ENCODE measurements at regions not wholly inside any gene's neighbourhood (a gene's known extent, or its start where the extent isn't known, plus 50 kb on each side); places are given as distances from the start of the nearest gene placed in this dataset.

DNA sequence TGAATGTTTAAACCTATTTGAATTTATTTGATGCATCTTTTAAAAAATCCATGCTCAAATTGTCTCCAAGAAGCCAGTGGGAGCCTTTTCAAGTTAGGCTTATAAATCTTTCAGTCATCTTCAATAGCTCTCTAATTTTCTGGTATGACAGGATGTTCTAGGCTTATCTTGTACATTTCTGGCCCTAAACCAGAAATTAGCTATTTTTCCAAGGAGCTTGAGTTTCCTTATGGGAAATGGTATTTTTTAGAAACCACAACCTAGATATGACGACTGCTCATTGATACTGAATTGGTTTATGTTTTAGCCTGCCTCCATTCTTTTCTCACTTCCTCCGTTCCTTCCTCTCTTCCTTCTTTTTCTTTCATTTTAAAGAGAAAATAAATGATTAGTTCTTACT, 172.3 kb downstream of the SPRY1 start:
- no peak overlapping the region for H3K27ac Mint-ChIP-seq
- Histone ChIP-seq H3K9ac (ENCODE audit: low read length) (no peak overlapping the region), H3K4me3 (ENCODE audit: control extremely low read depth in 1 of 5, extremely low read depth in 1 of 5, insufficient read depth in 1 of 5, low read depth in 2 of 5, low read length in 4 of 5) (no peak overlapping the region), H3K4me1 (ENCODE audit: control insufficient read depth in 2 of 2, insufficient read depth in 2 of 2, low read length in 2 of 2) (peaks cover 3 to 6% of the 10 kb centered on the region in 2 donors), H3K36me3 (replicated peaks in 1 of 2; ENCODE audit: control extremely low read depth in 1 of 2, control insufficient read depth in 1 of 2, extremely low read depth in 1 of 2, insufficient read depth in 2 of 2, low read length in 1 of 2) (no peaks in the 10 kb centered on the region), H3K4me2 (replicated peaks; ENCODE audit: low read depth, low read length, poor library complexity, severe bottlenecking) (no peak overlapping the region), H3K27ac (ENCODE audit: low read length in 2 of 2) (no peak overlapping the region), H2AFZ (ENCODE audit: insufficient read depth, low read depth, low read length, poor library complexity, severe bottlenecking) (no peak overlapping the region), H3K9me3 (ENCODE audit: control extremely low read depth in 1 of 3, control insufficient read depth in 2 of 3, insufficient read depth in 1 of 3, low read length in 2 of 3) (no peaks in the 10 kb centered on the region), H3K79me2 (ENCODE audit: control insufficient read depth, insufficient read depth, low read length) (no peaks in the 10 kb centered on the region), H4K20me1 (ENCODE audit: control insufficient read depth, insufficient read depth, low read length, poor library complexity, severe bottlenecking) (no peaks in the 10 kb centered on the region), H3K27me3 (replicated peaks in 1 of 4; ENCODE audit: control extremely low read depth in 1 of 4, control insufficient read depth in 3 of 4, insufficient read depth in 4 of 4, low read length in 3 of 4) (no peaks in the 10 kb centered on the region)
- WGBS (ENCODE audit: insufficient coverage) = no CpG with 5 or more reads among the region's 2 CpGs
- ATAC-seq (ENCODE audit: low read depth) = no peak
- DNase-seq = no peak
- POLR2A ChIA-PET = no interaction called here
- CTCF ChIA-PET = no interaction called here
- no peak for TF ChIP-seq EZH2 (IDR thresholded peaks at IDR 0.05; ENCODE audit: borderline replicate concordance, insufficient read depth, low read depth, low read length, poor library complexity, severe bottlenecking)
- TF ChIP-seq, protein P1, sequence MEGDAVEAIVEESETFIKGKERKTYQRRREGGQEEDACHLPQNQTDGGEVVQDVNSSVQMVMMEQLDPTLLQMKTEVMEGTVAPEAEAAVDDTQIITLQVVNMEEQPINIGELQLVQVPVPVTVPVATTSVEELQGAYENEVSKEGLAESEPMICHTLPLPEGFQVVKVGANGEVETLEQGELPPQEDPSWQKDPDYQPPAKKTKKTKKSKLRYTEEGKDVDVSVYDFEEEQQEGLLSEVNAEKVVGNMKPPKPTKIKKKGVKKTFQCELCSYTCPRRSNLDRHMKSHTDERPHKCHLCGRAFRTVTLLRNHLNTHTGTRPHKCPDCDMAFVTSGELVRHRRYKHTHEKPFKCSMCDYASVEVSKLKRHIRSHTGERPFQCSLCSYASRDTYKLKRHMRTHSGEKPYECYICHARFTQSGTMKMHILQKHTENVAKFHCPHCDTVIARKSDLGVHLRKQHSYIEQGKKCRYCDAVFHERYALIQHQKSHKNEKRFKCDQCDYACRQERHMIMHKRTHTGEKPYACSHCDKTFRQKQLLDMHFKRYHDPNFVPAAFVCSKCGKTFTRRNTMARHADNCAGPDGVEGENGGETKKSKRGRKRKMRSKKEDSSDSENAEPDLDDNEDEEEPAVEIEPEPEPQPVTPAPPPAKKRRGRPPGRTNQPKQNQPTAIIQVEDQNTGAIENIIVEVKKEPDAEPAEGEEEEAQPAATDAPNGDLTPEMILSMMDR (IDR thresholded peaks at IDR 0.05) = no peak
- H3K27me3 Mint-ChIP-seq = peaks cover 11% of the 10 kb centered on the region
- intact Hi-C loops (cut with micrococcal nuclease) = no loop called here
- no peak overlapping the region for H3K4me3 Mint-ChIP-seq
- H3K4me1 Mint-ChIP-seq = peaks cover 2% of the 10 kb centered on the region
- H3K9me3 Mint-ChIP-seq (ENCODE audit: insufficient read depth) = no peaks in the 10 kb centered on the region

DNA sequence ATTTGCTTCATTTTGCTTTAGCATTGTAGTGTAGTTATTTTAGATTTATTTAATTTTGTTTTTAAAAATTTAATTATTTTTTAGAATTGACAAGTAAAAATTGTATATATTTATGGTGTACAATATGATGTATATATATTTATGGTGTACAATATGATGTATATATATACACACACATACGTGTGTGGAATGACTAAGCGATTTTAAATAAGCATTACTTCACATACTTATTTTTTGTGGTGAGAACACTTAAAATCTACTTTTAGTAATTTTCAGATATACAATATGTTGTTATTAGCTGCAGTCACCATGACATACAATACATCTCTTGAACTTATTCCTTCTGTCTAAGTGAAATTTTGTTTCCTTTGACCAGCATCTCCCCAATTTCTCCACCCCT, 172.9 kb downstream of the SPRY1 start:
- WGBS (ENCODE audit: insufficient coverage) = no CpG with 5 or more reads among the region's 2 CpGs
- intact Hi-C loops (cut with micrococcal nuclease) = no loop called here
- POLR2A ChIA-PET = no interaction called here
- Histone ChIP-seq H4K20me1 (ENCODE audit: control insufficient read depth, insufficient read depth, low read length, poor library complexity, severe bottlenecking) (no peaks in the 10 kb centered on the region), H3K9ac (ENCODE audit: low read length) (no peak overlapping the region), H3K27me3 (replicated peaks in 1 of 4; ENCODE audit: control extremely low read depth in 1 of 4, control insufficient read depth in 3 of 4, insufficient read depth in 4 of 4, low read length in 3 of 4) (no peaks in the 10 kb centered on the region), H3K36me3 (replicated peaks in 1 of 2; ENCODE audit: control extremely low read depth in 1 of 2, control insufficient read depth in 1 of 2, extremely low read depth in 1 of 2, insufficient read depth in 2 of 2, low read length in 1 of 2) (no peaks in the 10 kb centered on the region), H3K4me1 (ENCODE audit: control insufficient read depth in 2 of 2, insufficient read depth in 2 of 2, low read length in 2 of 2) (peaks cover 3 to 5% of the 10 kb centered on the region in 2 donors), H3K27ac (ENCODE audit: low read length in 2 of 2) (no peak overlapping the region), H2AFZ (ENCODE audit: insufficient read depth, low read depth, low read length, poor library complexity, severe bottlenecking) (no peak overlapping the region), H3K4me3 (ENCODE audit: control extremely low read depth in 1 of 5, extremely low read depth in 1 of 5, insufficient read depth in 1 of 5, low read depth in 2 of 5, low read length in 4 of 5) (no peak overlapping the region), H3K4me2 (replicated peaks; ENCODE audit: low read depth, low read length, poor library complexity, severe bottlenecking) (no peak overlapping the region), H3K9me3 (ENCODE audit: control extremely low read depth in 1 of 3, control insufficient read depth in 2 of 3, insufficient read depth in 1 of 3, low read length in 2 of 3) (no peaks in the 10 kb centered on the region), H3K79me2 (ENCODE audit: control insufficient read depth, insufficient read depth, low read length) (no peaks in the 10 kb centered on the region)
- no peak for DNase-seq
- H3K4me1 Mint-ChIP-seq = peaks cover 2% of the 10 kb centered on the region
- no peak overlapping the region for H3K27ac Mint-ChIP-seq
- H3K4me3 Mint-ChIP-seq = no peak overlapping the region
- peaks cover 11% of the 10 kb centered on the region for H3K27me3 Mint-ChIP-seq
- no peaks in the 10 kb centered on the region for H3K9me3 Mint-ChIP-seq (ENCODE audit: insufficient read depth)
- TF ChIP-seq, protein P1 (IDR thresholded peaks at IDR 0.05) = no peak
- TF ChIP-seq EZH2 (IDR thresholded peaks at IDR 0.05; ENCODE audit: borderline replicate concordance, insufficient read depth, low read depth, low read length, poor library complexity, severe bottlenecking) = no peak
- CTCF ChIA-PET = no interaction called here
- no peak for ATAC-seq (ENCODE audit: low read depth)

All from B cell (primary cell).